GM21447 (cell line): ENCODE measurements at regions not wholly inside any gene's neighbourhood (a gene's known extent, or its start where the extent isn't known, plus 50 kb on each side); places are given as distances from the start of the nearest gene placed in this dataset.
"Not testable (repeated sequence)": the region's sequence is repeated elsewhere in the genome, so short reads cannot be mapped to it uniquely, and the experiment has no call there.

Experiments used
- ATAC-seq: cut with Tn5 transposase; IDR thresholded peaks from one replicate; pipeline ENCODE4 v1.9.1; 2021; ENCODE audit not compliant: unreplicated experiment

DNA sequence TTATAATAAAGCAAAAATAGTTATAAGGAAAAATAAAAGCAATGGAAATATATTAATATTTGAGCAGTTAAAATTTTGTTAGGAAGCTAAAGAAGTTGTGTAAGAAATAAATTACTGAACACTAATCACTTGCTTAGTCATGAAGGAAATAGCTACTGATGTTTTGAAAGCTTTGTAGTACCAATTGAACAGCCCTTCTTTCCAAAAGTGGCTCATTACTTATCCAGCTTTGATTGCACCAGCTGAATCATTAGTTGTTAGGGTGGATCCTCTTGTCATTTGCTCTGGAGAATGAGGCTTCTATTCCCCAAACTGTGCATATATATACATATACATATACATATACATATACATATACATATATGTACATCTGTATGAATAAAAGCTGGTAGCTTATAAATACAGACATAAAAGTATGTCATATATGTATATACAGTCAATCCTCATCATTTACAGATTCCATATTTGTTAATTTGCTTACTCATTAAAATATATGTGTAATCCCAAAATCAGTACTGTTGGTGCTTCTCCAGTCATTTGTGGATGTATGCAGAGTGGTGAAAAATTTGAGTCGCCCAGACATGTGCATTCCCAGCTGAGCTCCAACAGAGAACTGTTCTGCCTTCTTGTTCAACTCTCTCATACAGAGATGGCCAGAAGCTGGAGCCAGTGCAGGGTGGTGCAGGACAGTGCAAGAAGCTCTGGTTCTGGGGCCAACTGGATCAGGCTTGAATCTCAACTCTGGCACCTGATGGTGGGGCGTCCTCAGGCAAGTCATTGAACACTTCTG lies 214.1 kb downstream of the RPAP3 start:
- ATAC-seq: no peak

DNA sequence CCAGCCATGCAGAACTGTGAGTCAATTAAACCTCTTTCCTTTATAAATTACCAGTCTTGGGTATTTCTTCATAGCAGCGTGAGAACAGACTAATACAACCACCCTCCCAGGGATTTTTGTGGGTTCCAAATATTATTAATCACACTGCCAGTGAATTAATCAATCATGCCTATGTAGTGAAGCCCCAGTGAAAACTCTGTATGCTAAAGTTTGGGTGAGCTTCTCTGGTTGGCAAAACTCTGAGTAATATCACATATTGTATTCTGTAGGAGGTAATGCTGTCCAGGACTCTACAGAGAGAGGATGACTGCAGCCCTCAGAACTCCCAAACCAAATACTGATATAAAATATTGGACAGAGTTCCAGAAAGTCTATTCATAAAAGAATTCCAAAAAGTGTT lies 216.9 kb downstream of the RPAP3 start:
- ATAC-seq: no peak

DNA sequence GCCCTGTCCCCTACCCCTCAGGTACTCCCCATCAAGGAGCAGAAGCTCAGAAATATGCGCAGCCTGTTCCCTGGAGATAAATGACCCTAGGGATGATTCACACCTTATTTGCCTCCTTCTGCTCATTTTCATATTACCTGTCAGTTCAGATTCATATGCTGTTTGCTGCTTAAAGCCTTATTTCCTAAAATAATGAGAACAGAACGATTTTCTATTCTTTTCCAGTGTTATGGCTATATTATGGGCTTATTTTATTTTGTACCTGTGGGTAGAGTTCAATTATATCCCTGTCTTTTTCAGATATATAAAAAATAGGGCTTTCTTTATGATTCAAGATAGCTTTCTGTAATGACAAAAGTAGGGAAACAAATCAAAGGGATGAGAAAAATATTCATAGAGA lies 224.8 kb downstream of the RPAP3 start:
- no peak for ATAC-seq

DNA sequence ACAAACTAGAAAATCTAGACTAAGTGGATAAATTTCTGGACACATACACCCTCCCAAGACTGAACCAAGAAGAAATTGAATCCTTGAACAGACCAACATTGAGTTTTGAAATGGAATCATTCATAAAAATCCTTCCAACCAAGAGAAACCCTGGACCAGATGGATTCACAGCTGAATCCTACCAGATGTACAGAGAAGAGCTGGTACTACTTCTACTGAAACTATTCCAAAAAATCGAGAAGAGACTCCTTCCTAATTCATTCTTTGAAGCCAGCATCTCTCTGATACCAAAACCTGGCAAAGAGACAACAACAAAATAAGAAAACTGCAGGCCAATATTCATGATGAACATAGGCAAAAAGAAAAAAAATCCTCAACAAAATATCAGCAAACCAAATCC lies 227.4 kb downstream of the RPAP3 start:
- ATAC-seq: no peak

DNA sequence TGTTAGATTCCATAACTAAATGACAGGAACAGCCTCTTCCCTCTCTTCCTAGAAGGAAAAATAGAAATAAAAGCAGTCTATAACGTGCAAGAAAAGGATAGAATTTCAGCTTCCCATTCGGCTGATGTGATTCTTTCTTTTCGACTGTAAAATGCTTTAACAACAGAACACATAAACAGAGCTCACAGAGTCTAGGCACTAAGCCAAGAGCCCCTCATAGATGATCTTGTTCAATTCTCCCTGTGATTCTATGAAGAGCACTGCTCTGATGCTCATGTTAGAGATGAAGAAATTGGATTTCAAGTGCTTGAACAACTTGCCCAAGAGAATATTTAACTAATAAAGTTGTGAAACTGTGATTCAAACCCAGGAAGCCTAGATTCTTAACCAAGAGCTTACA lies 232.7 kb downstream of the RPAP3 start:
- no peak for ATAC-seq

DNA sequence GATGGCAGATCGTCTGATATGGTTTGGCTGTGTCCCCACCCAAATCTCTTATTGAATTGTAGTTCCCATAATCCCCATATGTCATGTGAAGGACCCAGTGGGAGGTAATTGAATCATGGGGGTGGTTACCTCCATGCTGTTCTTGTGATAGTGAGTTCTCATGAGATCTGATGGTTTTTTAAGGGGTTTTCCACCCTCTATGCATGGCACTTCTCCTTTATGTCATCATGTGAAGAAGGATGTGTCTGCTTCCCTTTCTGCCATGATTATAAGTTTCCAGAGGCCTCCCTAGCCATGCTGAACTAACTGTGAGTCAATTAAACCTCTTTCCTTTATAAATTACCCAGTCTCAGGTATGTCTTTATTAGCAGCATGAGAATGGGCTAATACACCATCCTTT lies 235.5 kb downstream of the RPAP3 start:
- not testable (repeated sequence) for ATAC-seq

DNA sequence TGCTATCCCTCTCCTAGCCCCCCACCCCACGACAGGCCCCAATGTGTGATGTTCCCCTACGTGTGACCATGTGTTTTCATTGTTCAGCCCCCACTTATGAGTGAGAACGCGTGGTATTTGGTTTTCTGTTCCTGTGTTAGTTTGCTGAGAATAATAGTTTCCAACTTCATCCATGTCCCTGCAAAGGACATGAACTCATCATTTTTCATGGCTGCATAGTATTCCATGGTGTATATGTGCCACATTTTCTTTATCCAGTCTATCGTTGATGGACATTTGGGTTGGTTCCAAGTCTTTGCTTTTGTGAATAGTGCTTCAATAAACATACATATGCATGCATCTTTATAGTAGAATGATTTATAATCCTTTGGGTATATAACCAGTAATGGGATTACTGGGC lies 241.9 kb downstream of the RPAP3 start:
- not testable (repeated sequence) for ATAC-seq

DNA sequence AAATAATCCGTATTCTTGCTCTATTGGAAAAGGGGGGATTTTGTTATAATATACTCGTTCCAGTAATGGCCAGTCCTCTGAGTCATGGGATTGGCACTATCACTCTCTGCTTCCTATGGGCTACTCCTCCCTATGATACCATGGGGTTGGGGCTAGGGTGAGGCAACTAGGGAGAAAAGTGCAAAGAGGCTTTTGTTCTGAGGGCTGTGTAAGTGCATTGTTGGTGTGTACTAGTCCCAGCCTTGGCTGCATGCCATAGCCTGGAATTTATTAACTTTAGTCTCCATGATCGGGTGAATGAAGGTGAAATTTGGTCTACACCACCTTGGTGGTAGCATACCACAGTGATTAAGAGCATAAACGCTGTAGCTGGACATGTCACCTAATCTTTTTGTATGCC lies 247.6 kb downstream of the RPAP3 start:
- no peak for ATAC-seq

DNA sequence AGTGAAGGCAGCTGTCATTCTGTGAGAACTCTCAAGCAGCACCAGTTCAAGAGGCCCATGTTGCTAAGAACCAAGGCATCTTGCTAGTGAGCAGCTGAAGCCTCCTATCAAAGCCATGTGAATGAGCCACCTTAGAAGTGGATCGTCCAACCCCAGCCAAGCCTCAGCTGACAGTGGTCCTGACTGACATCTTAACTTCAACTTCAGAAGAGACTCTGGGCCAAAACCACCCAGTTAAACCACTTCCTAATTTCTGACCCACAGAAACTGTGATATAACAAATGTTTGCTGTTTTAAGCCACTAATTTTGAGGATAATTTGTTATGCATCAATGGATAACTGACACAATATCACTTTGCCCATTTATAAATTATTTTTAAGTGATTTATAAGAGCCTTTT lies 256.0 kb downstream of the RPAP3 start:
- ATAC-seq: no peak

DNA sequence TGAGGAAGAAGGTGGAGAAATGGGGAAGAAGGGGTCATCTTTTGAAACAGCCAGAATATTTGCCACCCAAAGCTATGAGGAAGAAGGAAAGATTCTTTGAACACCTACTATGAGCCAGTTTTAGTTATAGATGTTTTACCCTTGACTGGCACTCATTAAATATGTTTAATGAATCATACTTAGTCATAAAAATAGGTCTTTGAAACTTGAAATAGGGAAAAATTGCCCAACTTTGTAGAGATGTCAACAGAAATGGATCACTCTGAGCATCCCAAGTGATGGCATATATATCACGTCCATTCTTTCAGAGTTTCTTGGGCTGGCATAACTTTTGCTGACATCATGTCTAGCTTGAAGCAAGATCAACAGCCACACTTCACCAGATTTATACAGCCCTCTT lies 263.5 kb downstream of the RPAP3 start:
- no peak for ATAC-seq

DNA sequence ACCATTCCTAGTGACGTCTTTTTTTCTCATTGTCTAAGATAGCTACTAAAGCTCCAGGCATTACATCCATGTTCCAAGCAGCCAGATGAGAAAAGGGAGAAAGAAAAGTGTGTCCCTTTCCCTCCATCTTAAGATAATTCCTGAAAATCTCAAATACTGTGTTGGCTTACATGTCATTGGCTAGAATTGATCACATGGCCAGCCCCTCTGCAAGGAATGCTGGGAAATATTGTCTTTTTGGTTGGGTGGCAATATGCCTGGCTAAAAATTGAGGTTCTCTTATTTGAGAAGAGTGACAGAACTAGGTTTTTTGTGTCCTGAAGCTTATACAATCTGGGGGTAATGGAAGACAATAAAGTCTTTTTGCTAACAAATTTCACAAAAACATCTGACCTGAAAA lies 264.3 kb downstream of the RPAP3 start:
- ATAC-seq: no peak

DNA sequence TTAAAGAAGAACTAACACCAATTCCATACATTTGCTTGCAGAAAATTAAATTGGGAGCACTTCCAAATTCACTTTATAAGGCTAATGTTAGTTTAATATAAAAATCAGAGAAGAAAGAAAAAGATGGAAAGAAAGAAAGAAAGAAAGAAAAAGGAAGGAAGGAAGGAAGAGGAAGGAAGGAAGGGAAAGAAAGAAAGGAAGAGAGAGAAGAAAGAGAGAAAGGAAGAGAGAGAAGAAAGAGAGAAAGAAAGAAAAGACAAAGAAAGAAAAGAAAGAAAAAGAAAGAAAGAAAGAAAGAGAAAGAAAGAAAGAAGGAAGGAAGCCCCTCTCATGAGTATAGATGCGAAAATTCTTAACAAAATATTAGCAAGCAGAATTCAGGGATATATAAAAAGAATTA lies 267.7 kb downstream of the RPAP3 start:
- no peak for ATAC-seq

DNA sequence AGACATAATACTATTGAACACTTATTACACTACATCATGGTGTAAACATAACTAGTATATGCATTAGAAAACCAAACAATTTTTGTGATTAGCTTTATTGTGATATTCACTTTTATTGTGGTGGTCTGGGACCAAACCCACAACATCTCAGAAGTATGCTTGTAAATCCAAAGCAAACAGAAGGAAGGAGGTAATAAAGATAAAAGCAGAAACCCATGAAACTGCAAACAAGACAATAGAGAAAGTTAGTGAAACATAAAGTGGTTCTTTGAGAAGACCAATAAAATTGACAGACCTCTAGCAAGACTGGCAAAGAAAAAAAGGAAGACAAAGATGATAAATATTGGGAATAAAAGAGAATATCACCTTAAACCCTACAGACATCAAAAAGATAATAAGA lies 268.3 kb downstream of the RPAP3 start:
- no peak for ATAC-seq

DNA sequence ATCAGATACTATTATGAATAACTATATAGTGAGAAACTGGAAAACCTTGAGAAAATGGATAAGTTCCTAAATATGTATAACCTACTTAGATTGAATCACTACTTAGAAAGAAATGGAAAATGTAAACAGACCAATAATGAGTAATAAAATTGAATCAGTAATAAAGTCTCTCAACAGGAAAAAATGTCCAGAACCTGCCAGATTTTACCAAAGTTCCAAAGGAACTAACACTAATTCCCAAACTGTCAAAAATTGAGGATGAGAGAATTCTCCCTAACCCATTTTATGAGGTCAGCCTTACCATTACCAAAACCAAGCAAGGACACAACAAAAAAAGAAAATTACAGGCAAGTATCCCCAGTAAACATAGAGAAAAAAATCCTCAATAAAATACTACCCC lies 272.0 kb downstream of the RPAP3 start:
- ATAC-seq: no peak

DNA sequence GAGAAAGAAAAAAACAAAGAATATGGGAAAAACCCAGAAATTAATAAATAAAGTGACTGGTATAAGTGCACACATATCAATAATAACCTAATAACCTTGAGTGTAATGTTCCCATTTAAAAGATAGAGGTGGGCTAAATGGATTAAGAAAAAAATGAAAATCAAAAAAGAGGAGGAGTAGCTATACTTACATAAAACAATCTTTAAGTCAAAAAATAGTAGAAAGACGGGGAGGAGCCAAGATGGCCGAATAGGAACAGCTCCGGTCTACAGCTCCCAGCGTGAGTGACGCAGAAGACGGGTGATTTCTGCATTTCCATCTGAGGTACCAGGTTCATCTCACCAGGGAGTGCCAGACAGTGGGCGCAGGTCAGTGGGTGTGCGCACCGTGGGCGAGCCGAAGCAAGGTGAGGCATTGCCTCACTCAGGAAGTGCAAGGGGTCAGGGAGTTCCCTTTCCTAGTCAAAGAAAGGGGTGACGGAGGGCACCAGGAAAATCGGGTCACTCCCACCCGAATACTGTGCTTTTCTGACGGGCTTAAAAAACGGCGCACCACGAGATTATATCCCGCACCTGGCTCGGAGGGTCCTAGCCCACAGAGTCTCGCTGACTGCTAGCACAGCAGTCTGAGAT lies 279.0 kb downstream of the RPAP3 start:
- not testable (repeated sequence) for ATAC-seq

DNA sequence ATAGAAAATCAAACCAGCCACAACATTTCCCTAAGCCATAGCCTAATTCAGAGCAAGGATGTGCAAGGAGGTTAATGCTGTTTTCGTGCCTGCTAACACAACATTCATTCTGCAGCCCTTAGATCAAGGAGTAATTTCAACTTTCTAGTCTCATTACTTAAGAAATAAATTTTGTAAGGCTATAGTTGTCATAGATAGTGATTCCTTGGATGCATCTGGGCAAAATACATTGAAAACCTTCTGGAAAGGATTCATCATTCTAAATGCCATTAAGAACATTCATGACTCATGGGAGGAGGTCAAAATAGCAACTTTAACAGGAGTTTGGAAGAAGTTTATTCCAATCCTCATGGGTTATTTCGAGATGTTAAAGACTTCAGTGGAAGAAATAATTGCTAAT lies 283.2 kb downstream of the RPAP3 start:
- no peak for ATAC-seq

DNA sequence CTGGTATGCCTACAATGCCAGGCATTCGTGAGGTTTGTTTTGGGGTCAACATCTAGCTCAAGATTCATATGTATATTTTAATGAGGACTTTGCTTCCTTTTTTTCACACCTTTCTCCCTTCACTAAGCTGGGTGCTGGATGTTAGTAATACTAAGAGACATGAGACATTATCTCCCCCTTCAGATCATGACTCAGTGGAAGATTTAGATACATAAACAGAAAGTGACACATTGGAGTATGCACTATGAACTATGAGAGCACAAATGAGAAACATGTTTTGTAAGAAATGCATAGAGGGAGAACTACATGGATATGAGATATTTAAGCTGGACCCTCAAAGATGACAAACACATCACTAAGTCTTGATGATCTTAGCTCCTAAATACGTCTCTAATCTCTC lies 286.3 kb downstream of the RPAP3 start:
- no peak for ATAC-seq

DNA sequence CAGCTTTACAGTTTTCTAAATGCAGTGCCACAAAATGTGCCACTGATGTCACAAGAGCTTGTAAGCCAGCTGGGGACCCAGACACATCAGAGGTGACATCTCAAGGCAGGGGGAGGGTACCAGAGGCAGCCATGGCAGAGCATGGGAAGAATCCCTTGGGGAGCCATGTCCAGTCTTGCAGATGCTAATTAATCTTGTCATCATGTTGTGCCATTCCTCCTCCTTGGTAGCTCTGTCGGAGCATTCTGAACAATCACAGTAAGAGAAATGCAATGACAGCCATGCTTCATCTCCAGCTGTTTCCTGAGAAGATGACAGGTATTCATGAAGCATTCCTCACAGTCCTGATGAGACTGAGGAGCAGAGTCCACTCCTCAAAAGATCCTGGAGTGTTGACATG lies 287.9 kb downstream of the RPAP3 start:
- ATAC-seq: no peak

DNA sequence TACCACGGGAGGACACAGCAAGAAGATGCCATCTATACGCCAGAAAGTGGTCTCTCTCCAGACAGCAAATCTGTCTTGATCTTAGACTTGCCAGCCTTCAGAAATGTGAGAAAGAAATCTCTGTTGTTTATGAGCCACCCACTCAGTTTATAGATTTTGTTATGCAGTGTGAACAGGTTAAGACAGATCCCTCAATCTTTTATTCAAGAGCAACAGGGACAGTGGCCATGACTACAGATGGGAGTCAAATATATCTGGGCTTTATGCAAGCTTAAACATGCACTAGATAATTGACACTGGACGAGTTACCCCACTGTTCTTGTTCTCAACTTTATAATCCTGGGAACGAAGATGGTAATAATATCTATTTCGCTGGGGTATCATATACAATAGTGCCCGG lies 288.7 kb downstream of the RPAP3 start:
- ATAC-seq: no peak

DNA sequence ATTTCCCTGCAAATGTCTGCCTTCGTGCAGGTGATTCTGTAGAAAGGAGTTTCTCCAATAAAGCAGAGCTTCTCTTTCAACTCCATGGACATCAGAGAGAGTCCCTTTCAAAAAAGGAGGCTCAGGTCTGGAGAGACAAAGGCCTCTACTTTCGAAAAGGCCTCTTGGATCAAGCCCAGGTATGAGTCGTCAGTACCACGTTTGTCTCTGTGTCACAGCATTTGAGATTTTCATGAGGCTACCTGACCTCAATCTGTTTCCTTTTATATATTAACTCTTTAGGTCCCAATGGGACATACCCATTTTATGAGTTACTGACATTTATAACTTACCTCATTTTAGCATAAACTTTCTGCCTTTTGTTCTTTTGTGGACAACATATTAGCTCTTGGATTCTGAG lies 290.8 kb downstream of the RPAP3 start:
- no peak for ATAC-seq

DNA sequence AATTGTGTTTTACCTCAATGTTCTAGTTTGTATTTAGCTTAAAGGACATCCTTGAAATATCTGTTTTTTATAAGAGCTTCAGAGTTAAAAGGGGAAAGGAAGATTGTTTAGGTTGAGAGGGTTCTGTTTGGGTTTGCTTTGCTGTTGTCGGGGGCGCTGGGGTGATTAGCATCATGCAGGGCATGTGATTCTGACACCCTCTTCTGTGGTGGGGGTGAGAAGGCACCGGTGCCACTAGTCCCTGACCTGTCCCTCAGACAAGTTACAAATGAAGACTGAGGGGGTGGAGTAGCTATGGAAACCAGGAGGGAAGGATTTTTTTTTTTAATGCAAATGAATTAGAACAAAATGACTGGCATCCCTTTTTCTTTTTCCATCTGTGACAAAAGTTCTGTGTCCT lies 291.3 kb downstream of the RPAP3 start:
- no peak for ATAC-seq

DNA sequence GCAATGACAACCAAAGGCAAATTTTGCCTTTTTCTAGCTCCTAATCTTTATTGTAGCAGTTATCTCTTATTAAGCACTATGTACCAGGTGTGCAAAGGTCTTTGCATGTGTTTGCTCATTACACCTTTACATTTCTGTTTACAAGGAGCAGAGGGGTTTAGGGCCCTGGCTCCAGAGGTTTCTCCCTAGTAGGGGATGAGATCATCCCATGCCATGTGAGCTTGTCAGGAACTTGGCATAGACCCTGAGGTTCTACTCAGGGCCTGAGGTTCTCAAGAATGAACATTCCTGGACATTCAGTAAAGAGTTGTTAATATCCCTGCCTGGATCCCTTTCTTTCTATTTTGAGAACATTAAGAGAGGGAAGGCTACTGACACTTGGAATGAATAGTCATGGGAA lies 292.0 kb downstream of the RPAP3 start:
- no peak for ATAC-seq
